Neural cell (in vitro differentiated cells): ENCODE measurements at regions not wholly inside any gene's neighbourhood (a gene's known extent, or its start where the extent isn't known, plus 50 kb on each side); places are given as distances from the start of the nearest gene placed in this dataset.

Experiments
- EZH2 ChIP-seq: fragments of 200-600, 300-800 bp; shearing (Covaris generic), sonication (generic); IDR thresholded peaks from 2 replicates; pipeline ENCODE4 v1.6.1; 2014; ENCODE audit warnings: antibody characterized with exemption, low read length, borderline replicate concordance, mild to moderate bottlenecking; ENCODE audit not compliant: insufficient read depth, poor library complexity, severe bottlenecking
- POLR2AphosphoS5 ChIP-seq: IDR thresholded peaks from 2 replicates; pipeline ENCODE4 v1.6.1; 2012
- RAD21 ChIP-seq: fragments of 450-650 bp; conservative IDR thresholded peaks from 2 replicates; pipeline ENCODE4 v1.6.1; 2014; ENCODE audit warnings: antibody characterized with exemption, mild to moderate bottlenecking, moderate library complexity
- SMC3 ChIP-seq: fragments of 450-650 bp; conservative IDR thresholded peaks from 2 replicates; pipeline ENCODE4 v1.6.1; 2014; ENCODE audit warnings: antibody characterized with exemption, mild to moderate bottlenecking, moderate library complexity; ENCODE audit not compliant: poor library complexity
- TAF1 ChIP-seq: IDR thresholded peaks from 2 replicates; pipeline ENCODE4 v1.6.1; 2012; ENCODE audit warnings: low read depth
- TF ChIP-seq, protein P1 (sequence below): fragments of 450-650 bp; IDR thresholded peaks from 2 replicates; pipeline ENCODE4 v1.5.1; 2014; ENCODE audit warnings: antibody characterized with exemption, mild to moderate bottlenecking, moderate library complexity; ENCODE audit not compliant: poor library complexity, severe bottlenecking
- TF ChIP-seq, protein P2 (sequence below): IDR thresholded peaks from 2 replicates; pipeline ENCODE4 v1.6.1; 2012; ENCODE audit warnings: borderline replicate concordance

DNA sequence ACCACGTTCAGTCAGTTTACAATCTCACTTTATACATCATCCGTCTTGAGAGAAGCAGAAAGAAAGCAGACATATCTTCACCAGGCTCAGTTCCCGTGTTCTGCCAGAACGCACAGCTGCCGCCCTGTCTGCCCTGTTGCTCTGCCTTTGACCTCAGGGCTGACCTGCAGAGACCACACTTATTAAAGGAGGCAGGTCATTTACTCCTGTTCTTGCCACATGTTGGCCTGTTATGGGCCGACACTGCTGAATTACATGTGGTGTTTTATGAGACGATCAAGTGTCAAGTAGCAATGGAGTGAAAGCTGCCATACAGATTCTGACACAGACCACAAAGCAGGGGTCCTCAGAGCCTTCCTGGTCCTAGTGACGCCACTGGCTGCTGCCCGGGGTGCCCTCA lies 232.2 kb downstream of the TTC32 start:
- TF ChIP-seq EZH2 (no peak), SMC3 (no peak), RAD21 (no peak), POLR2AphosphoS5 (no peak), TAF1 (no peak)
- TF ChIP-seq, protein P1, sequence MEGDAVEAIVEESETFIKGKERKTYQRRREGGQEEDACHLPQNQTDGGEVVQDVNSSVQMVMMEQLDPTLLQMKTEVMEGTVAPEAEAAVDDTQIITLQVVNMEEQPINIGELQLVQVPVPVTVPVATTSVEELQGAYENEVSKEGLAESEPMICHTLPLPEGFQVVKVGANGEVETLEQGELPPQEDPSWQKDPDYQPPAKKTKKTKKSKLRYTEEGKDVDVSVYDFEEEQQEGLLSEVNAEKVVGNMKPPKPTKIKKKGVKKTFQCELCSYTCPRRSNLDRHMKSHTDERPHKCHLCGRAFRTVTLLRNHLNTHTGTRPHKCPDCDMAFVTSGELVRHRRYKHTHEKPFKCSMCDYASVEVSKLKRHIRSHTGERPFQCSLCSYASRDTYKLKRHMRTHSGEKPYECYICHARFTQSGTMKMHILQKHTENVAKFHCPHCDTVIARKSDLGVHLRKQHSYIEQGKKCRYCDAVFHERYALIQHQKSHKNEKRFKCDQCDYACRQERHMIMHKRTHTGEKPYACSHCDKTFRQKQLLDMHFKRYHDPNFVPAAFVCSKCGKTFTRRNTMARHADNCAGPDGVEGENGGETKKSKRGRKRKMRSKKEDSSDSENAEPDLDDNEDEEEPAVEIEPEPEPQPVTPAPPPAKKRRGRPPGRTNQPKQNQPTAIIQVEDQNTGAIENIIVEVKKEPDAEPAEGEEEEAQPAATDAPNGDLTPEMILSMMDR = no peak
- TF ChIP-seq, protein P2, sequence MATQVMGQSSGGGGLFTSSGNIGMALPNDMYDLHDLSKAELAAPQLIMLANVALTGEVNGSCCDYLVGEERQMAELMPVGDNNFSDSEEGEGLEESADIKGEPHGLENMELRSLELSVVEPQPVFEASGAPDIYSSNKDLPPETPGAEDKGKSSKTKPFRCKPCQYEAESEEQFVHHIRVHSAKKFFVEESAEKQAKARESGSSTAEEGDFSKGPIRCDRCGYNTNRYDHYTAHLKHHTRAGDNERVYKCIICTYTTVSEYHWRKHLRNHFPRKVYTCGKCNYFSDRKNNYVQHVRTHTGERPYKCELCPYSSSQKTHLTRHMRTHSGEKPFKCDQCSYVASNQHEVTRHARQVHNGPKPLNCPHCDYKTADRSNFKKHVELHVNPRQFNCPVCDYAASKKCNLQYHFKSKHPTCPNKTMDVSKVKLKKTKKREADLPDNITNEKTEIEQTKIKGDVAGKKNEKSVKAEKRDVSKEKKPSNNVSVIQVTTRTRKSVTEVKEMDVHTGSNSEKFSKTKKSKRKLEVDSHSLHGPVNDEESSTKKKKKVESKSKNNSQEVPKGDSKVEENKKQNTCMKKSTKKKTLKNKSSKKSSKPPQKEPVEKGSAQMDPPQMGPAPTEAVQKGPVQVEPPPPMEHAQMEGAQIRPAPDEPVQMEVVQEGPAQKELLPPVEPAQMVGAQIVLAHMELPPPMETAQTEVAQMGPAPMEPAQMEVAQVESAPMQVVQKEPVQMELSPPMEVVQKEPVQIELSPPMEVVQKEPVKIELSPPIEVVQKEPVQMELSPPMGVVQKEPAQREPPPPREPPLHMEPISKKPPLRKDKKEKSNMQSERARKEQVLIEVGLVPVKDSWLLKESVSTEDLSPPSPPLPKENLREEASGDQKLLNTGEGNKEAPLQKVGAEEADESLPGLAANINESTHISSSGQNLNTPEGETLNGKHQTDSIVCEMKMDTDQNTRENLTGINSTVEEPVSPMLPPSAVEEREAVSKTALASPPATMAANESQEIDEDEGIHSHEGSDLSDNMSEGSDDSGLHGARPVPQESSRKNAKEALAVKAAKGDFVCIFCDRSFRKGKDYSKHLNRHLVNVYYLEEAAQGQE = no peak
